Activated CD4-positive, alpha-beta T cell treated with anti-CD3 and anti-CD28 coated beads for 24 hours (primary cell): ENCODE measurements at regions not wholly inside any gene's neighbourhood (a gene's known extent, or its start where the extent isn't known, plus 50 kb on each side); places are given as distances from the start of the nearest gene placed in this dataset.

ENCODE experiments used
- DNase-seq, 2 donors: peaks; one replicate each; pipeline ENCODE4 v3.0.0-alpha.2; 2020; ENCODE audit warnings: low read depth in 2 of 2

DNA sequence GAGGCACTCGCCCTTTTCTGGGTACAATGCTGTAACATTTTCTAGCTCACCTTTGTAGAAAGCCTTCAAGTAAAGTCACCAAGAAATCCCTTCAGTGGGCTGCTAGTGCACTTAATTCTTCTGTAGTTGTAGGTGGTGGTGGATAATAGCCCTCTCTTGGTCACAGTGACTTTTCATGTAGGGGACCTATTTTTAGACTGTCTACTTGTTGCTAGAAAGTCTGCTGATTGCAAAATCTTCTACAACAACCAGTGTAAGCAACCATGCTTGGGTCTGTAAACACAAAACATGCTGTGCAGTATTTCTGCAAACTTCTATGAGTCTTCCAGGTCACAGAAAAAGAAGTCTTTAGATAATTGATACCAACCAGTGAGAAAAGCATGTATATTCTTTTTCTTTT lies 55.6 kb downstream of the PBDC1 start:
- no peak for DNase-seq

DNA sequence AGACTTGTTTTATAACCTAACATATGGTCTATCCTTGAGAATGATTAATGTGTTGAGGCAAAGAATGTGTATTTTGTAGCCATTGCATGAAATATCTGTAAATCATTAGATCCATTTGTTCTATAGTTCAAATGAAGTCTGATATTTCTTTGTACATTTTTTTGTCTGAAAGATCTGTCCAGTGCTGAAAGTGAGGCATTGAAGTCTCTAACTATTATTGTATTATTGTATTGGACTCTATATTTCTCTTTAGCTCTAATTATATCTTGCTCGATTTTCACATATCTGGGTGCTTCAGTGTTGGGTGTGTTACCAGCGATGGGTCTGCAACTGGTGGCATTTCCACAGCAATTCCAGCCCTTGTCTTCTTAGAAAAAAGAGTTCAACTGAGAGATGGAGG lies 76.0 kb downstream of the PBDC1 start:
- no peak for DNase-seq

DNA sequence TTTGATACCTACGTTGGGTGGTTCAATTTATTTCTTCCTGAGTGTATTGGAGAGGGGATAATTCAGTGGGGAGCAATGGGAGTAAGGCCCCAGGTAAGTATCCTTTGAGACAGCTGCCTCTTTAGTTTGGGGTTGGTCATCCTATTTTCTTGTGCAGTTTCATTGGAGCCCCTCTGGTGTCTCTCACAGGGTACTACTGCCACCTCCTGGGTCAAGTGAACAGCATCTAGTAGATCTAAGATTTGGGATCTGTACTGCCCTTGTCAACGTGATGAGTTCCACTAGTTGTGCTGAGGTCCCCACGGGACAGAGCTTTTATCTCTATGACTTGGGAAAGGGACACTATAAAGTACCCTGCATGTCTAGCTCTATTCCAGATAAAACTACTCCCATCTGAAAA lies 80.6 kb downstream of the PBDC1 start:
- no peak for DNase-seq

DNA sequence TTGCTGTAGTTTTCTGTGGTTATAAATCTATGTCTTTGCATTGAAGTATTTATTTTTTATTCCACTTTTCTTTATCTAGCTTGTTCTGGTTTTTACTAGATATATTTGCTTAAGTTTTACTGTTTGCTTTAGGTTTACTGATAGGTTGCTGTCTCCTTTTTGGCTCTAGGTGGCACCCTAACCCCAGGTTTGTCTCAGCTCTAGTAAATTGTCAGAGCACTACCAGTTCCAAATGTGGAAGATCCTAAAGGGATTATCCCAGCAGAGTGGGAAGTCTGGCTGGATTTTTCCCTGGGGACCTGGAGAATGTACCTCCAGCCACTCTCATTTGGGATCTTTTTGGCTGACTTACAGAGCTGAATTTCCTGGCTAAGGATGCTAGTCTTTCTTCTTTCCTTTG lies 106.1 kb downstream of the PBDC1 start:
- DNase-seq = peak; percentile 2 to 34
